ES-I3 (cell line): ENCODE measurements at regions not wholly inside any gene's neighbourhood (a gene's known extent, or its start where the extent isn't known, plus 50 kb on each side); places are given as distances from the start of the nearest gene placed in this dataset.

Source experiments
- H3K36me3 ChIP-seq: 2 replicates; pipeline ENCODE4 v1.6.1; 2013; ENCODE audit warnings: mild to moderate bottlenecking, low read length, control low read depth, moderate library complexity; ENCODE audit not compliant: insufficient read depth
- H3K4me1 ChIP-seq: 2 replicates; pipeline ENCODE4 v1.6.1; 2013; ENCODE audit warnings: mild to moderate bottlenecking, control low read depth, low read length; ENCODE audit not compliant: insufficient read depth
- H3K9ac ChIP-seq: 2 replicates; pipeline ENCODE4 v1.6.1; 2013; ENCODE audit warnings: low read depth, mild to moderate bottlenecking, low read length, moderate library complexity
- H3K9me3 ChIP-seq: 2 replicates; pipeline ENCODE4 v1.6.1; 2013; ENCODE audit warnings: mild to moderate bottlenecking, low read length, moderate library complexity; ENCODE audit not compliant: control insufficient read depth, insufficient read depth

- H3K36me3 ChIP-seq, result no peaks in the 10 kb centered on the region
- no peaks in the 10 kb centered on the region for H3K9me3 ChIP-seq
- H3K9ac ChIP-seq, result no peak overlapping the region
- no peaks in the 10 kb centered on the region for H3K4me1 ChIP-seq
Observed at GRCh38 chr1:60359431-60359830, 285.9 kb upstream of the C1orf87 start.

GRCh38 chr1:60350531-60350930 is 277.0 kb upstream of the C1orf87 start:
- H3K9me3 ChIP-seq, result no peaks in the 10 kb centered on the region
- no peaks in the 10 kb centered on the region for H3K36me3 ChIP-seq
- no peak overlapping the region for H3K9ac ChIP-seq
- no peaks in the 10 kb centered on the region for H3K4me1 ChIP-seq

GRCh38 chr1:60348884-60349283 is 275.3 kb upstream of the C1orf87 start:
- Histone ChIP-seq H3K4me1 (no peaks in the 10 kb centered on the region), H3K9me3 (no peaks in the 10 kb centered on the region), H3K36me3 (no peaks in the 10 kb centered on the region), H3K9ac (no peak overlapping the region)

GRCh38 chr1:60345621-60346020 is 272.1 kb upstream of the C1orf87 start:
- Histone ChIP-seq H3K9ac (no peak overlapping the region), H3K36me3 (no peaks in the 10 kb centered on the region), H3K4me1 (no peaks in the 10 kb centered on the region), H3K9me3 (no peaks in the 10 kb centered on the region)

GRCh38 chr1:60345049-60345448 is 271.5 kb upstream of the C1orf87 start:
- H3K4me1 ChIP-seq, result no peaks in the 10 kb centered on the region
- no peaks in the 10 kb centered on the region for H3K36me3 ChIP-seq
- H3K9ac ChIP-seq, result no peak overlapping the region
- no peaks in the 10 kb centered on the region for H3K9me3 ChIP-seq

- no peaks in the 10 kb centered on the region for H3K4me1 ChIP-seq
- H3K9ac ChIP-seq, result no peak overlapping the region
- H3K9me3 ChIP-seq, result no peaks in the 10 kb centered on the region
- H3K36me3 ChIP-seq, result no peaks in the 10 kb centered on the region
Observed at GRCh38 chr1:60343736-60344135, 270.2 kb upstream of the C1orf87 start.

- H3K9ac ChIP-seq, result no peak overlapping the region
- H3K9me3 ChIP-seq, result no peaks in the 10 kb centered on the region
- no peaks in the 10 kb centered on the region for H3K4me1 ChIP-seq
Observed at GRCh38 chr1:60342569-60342968, 269.0 kb upstream of the C1orf87 start.

GRCh38 chr1:60341274-60341673 is 267.7 kb upstream of the C1orf87 start:
- Histone ChIP-seq H3K9me3 (no peaks in the 10 kb centered on the region), H3K4me1 (no peaks in the 10 kb centered on the region), H3K36me3 (no peaks in the 10 kb centered on the region), H3K9ac (no peak overlapping the region)

More at GRCh38 chr1:60342569-60342968, 269.0 kb upstream of the C1orf87 start:
- H3K36me3 ChIP-seq, result no peaks in the 10 kb centered on the region

GRCh38 chr1:60331647-60332046 is 258.1 kb upstream of the C1orf87 start:
- Histone ChIP-seq H3K36me3 (no peaks in the 10 kb centered on the region), H3K9ac (no peak overlapping the region), H3K4me1 (no peaks in the 10 kb centered on the region), H3K9me3 (no peaks in the 10 kb centered on the region)

- Histone ChIP-seq H3K9ac (no peak overlapping the region), H3K9me3 (no peaks in the 10 kb centered on the region), H3K4me1 (no peaks in the 10 kb centered on the region), H3K36me3 (no peaks in the 10 kb centered on the region)
Observed at GRCh38 chr1:60329651-60330050, 256.1 kb upstream of the C1orf87 start.

GRCh38 chr1:60311838-60312237 is 238.3 kb upstream of the C1orf87 start:
- Histone ChIP-seq H3K36me3 (no peaks in the 10 kb centered on the region), H3K9ac (no peak overlapping the region), H3K4me1 (no peaks in the 10 kb centered on the region), H3K9me3 (no peaks in the 10 kb centered on the region)

GRCh38 chr1:60299581-60299980 is 226.0 kb upstream of the C1orf87 start:
- no peaks in the 10 kb centered on the region for H3K9me3 ChIP-seq
- H3K4me1 ChIP-seq, result no peaks in the 10 kb centered on the region
- no peak overlapping the region for H3K9ac ChIP-seq
- H3K36me3 ChIP-seq, result no peaks in the 10 kb centered on the region

- no peak overlapping the region for H3K9ac ChIP-seq
Observed at GRCh38 chr1:60298290-60298689, 224.7 kb upstream of the C1orf87 start.

GRCh38 chr1:60296794-60297193 is 223.2 kb upstream of the C1orf87 start:
- Histone ChIP-seq H3K9ac (no peak overlapping the region), H3K36me3 (no peaks in the 10 kb centered on the region), H3K4me1 (no peaks in the 10 kb centered on the region), H3K9me3 (no peaks in the 10 kb centered on the region)

More at GRCh38 chr1:60298290-60298689, 224.7 kb upstream of the C1orf87 start:
- H3K4me1 ChIP-seq, result no peaks in the 10 kb centered on the region
- H3K36me3 ChIP-seq, result no peaks in the 10 kb centered on the region
- no peaks in the 10 kb centered on the region for H3K9me3 ChIP-seq

GRCh38 chr1:60292140-60292539 is 218.6 kb upstream of the C1orf87 start:
- Histone ChIP-seq H3K9me3 (no peaks in the 10 kb centered on the region), H3K36me3 (no peaks in the 10 kb centered on the region), H3K9ac (no peak overlapping the region), H3K4me1 (no peaks in the 10 kb centered on the region)

- H3K4me1 ChIP-seq, result no peaks in the 10 kb centered on the region
- no peaks in the 10 kb centered on the region for H3K9me3 ChIP-seq
- no peaks in the 10 kb centered on the region for H3K36me3 ChIP-seq
- no peak overlapping the region for H3K9ac ChIP-seq
Observed at GRCh38 chr1:60290393-60290792, 216.8 kb upstream of the C1orf87 start.
